ENCODE measurements at regions not wholly inside any gene's neighbourhood (a gene's known extent, or its start where the extent isn't known, plus 50 kb on each side); places are given as distances from the start of the nearest gene placed in this dataset.

DNA sequence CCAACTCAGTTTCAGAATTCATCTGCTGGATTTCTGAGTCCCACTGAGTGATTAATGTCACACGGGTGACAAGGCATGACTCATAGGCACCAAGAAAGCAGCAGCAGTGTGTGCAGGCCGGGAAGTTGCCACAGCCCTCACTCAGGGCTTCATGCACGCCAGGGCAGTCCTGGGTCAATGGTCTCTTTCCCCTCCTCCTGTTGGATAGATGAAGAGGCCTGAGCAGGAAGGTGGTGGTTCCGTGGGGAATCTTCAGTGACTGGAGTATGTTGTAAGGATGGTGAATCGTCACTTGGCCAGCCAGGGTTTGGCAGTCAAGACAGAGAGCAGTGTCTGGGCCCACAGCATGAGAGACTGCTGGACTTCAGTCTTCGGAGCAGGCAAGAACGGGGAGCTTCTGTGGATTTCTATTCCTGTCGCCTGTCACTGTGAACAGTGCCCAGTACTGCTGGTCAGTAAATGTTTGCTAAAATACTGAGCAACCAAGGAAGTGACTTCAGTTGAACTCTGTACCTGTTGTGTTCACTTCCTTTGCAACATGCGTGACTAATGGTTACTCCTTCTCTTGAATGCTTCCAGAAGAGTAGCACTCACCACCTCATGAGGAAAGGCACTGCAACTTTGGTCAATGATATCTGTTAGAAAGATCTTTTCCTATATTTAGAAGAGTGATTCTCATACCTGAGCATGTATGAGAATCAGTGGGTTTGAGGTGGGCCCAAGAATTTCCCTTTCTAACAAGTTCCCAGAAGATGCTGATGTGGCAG, 62.0 kb upstream of the CD93 start (continued):
- TF ChIP-seq SPI1 (IDR thresholded peaks at IDR 0.05; ENCODE audit: borderline replicate concordance, insufficient read depth, low read depth, low read length) (no peak), CHD1 (IDR thresholded peaks at IDR 0.05; ENCODE audit: low read depth, low read length) (no peak), TAF1 (IDR thresholded peaks at IDR 0.05; ENCODE audit: borderline replicate concordance, low read depth, low read length) (no peak), SUZ12 (IDR thresholded peaks at IDR 0.05; ENCODE audit: unreplicated experiment) (no peak)
- TF ChIP-seq, protein P1, sequence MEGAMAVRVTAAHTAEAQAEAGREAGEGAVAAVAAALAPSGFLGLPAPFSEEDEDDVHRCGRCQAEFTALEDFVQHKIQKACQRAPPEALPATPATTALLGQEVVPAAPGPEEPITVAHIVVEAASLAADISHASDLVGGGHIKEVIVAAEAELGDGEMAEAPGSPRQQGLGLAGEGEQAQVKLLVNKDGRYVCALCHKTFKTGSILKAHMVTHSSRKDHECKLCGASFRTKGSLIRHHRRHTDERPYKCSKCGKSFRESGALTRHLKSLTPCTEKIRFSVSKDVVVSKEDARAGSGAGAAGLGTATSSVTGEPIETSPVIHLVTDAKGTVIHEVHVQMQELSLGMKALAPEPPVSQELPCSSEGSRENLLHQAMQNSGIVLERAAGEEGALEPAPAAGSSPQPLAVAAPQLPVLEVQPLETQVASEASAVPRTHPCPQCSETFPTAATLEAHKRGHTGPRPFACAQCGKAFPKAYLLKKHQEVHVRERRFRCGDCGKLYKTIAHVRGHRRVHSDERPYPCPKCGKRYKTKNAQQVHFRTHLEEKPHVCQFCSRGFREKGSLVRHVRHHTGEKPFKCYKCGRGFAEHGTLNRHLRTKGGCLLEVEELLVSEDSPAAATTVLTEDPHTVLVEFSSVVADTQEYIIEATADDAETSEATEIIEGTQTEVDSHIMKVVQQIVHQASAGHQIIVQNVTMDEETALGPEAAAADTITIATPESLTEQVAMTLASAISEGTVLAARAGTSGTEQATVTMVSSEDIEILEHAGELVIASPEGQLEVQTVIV (IDR thresholded peaks at IDR 0.05; ENCODE audit: borderline replicate concordance, partially characterized antibody), result no peak

DNA sequence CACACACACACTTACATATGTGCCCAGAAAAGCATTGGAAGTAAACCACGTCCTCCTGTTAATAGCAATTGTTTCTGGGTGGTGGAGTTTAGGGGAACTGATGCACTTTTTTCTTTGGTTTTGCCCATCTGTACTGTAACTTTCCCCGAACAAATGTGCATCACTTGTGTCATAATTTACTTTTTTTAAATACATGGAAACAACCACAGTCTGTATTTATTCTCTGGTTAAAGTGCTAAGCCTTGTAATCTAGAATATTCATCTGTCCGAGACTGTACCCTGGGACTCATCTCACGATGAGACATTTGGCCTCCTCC, 61.5 kb upstream of the CD93 start:
- H3K9ac ChIP-seq (ENCODE audit: control insufficient read depth, insufficient read depth, low read length), result no peak overlapping the region
- no peaks in the 10 kb centered on the region for H3K27me3 ChIP-seq (replicated peaks in 1 of 2; ENCODE audit: control insufficient read depth in 2 of 2, insufficient read depth in 2 of 2, low read length in 1 of 2)
- peaks cover 35% of the 10 kb centered on the region for H3K4me1 ChIP-seq (ENCODE audit: control insufficient read depth, insufficient read depth, low read length)
- POLR2A ChIA-PET, result interaction anchor here (0.8 to 1.4 kb wide), 5 partner anchors 29 to 61 kb away, joined by 3 to 4 read pairs (median 3); partner anchors contain the start of gene CD93
- FAIRE-seq (no peak), DNase-seq (ENCODE audit: low read depth, low spot score) (no peak), ATAC-seq (no peak)
- no peaks in the 10 kb centered on the region for H3K36me3 ChIP-seq (ENCODE audit: control insufficient read depth in 2 of 2, insufficient read depth in 2 of 2, low read length in 1 of 2)
- 0 out of 2 replicates have a peak overlapping the region, but pooled peaks have one; percentile 34 for H3K4me2 ChIP-seq (ENCODE audit: control insufficient read depth, insufficient read depth)
- H3K9me3 ChIP-seq (replicated peaks; ENCODE audit: control insufficient read depth, insufficient read depth, low read length), result no peaks in the 10 kb centered on the region
- CTCF ChIA-PET, result interaction anchor here (1.2 to 1.5 kb wide), 3 partner anchors 29 to 54 kb away, joined by 4 to 5 read pairs (median 5); no protein-coding TSS in a partner anchor
- SMC1A ChIA-PET (ENCODE audit: uncharacterized antibody, unreplicated experiment), result interaction anchor here (1.0 to 7.1 kb wide), 9 partner anchors 13 to 90 kb away, joined by 3 to 58 read pairs (median 7); no protein-coding TSS in a partner anchor
- 0% methylated on average over 4 of the region's 4 CpGs for WGBS (ENCODE audit: insufficient coverage, insufficient replicate concordance, low lambda C conversion rate, missing lambda C conversion rate)
- RAD21 ChIA-PET (ENCODE audit: unreplicated experiment), result interaction anchor here (0.7 to 2.7 kb wide), 7 partner anchors 12 to 46 kb away, joined by 3 to 11 read pairs (median 4); no protein-coding TSS in a partner anchor
- no peak overlapping the region for H3K4me3 ChIP-seq
- intact Hi-C loops (cut with micrococcal nuclease; ENCODE audit: unreplicated experiment) (no loop called here), in situ Hi-C loops (cut with MboI) (no loop called here)
- H3K79me2 ChIP-seq (ENCODE audit: control insufficient read depth, insufficient read depth, low read length), result no peaks in the 10 kb centered on the region
- peak overlapping the region; percentile 50 for H3K27ac ChIP-seq (ENCODE audit: control insufficient read depth, insufficient read depth)
- H2AFZ ChIP-seq (ENCODE audit: control insufficient read depth, low read depth, low read length), result no peak overlapping the region; the same call in 1 of the 2 replicates
- no peaks in the 10 kb centered on the region for H4K20me1 ChIP-seq (ENCODE audit: control insufficient read depth, insufficient read depth)
- no TSS peak for BruUV-seq (replicated peaks)
- no peak for TF ChIP-seq ATF7 (IDR thresholded peaks at IDR 0.05; ENCODE audit: low read depth)
- TF ChIP-seq IKZF2 (IDR thresholded peaks at IDR 0.05), result 0 out of 4 replicates have a peak, but pooled peaks of 1 of the 2 experiments have one; percentile 18
- no peak for TF ChIP-seq IRF4 (IDR thresholded peaks at IDR 0.05; ENCODE audit: low read depth, low read length)
- 0 out of 2 replicates have a peak, but pooled peaks have one; percentile 24 for TF ChIP-seq MEF2A (IDR thresholded peaks at IDR 0.05; ENCODE audit: insufficient read depth, low read depth, low read length)
- 0 out of 2 replicates have a peak, but pooled peaks have one; percentile 12 for TF ChIP-seq SMARCA5 (IDR thresholded peaks at IDR 0.05)
- TF ChIP-seq STAT1 (conservative IDR thresholded peaks at IDR 0.05), result no peak
- TF ChIP-seq, protein P2, sequence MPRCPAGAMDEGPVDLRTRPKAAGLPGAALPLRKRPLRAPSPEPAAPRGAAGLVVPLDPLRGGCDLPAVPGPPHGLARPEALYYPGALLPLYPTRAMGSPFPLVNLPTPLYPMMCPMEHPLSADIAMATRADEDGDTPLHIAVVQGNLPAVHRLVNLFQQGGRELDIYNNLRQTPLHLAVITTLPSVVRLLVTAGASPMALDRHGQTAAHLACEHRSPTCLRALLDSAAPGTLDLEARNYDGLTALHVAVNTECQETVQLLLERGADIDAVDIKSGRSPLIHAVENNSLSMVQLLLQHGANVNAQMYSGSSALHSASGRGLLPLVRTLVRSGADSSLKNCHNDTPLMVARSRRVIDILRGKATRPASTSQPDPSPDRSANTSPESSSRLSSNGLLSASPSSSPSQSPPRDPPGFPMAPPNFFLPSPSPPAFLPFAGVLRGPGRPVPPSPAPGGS (IDR thresholded peaks at IDR 0.05; ENCODE audit: borderline replicate concordance, insufficient read depth, low read depth, low read length, poor library complexity, severe bottlenecking), result no peak
- TF ChIP-seq, protein P3, sequence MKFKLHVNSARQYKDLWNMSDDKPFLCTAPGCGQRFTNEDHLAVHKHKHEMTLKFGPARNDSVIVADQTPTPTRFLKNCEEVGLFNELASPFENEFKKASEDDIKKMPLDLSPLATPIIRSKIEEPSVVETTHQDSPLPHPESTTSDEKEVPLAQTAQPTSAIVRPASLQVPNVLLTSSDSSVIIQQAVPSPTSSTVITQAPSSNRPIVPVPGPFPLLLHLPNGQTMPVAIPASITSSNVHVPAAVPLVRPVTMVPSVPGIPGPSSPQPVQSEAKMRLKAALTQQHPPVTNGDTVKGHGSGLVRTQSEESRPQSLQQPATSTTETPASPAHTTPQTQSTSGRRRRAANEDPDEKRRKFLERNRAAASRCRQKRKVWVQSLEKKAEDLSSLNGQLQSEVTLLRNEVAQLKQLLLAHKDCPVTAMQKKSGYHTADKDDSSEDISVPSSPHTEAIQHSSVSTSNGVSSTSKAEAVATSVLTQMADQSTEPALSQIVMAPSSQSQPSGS (IDR thresholded peaks at IDR 0.05; ENCODE audit: low read length), result no peak
- TF ChIP-seq RAD51 (IDR thresholded peaks at IDR 0.05), result no peak
- TF ChIP-seq CBX3 (IDR thresholded peaks at IDR 0.05; ENCODE audit: borderline replicate concordance, low read depth), result no peak
- TF ChIP-seq YBX1 (IDR thresholded peaks at IDR 0.05), result no peak
- no peak for TF ChIP-seq MTA2 (IDR thresholded peaks at IDR 0.05; ENCODE audit: low read depth)

All from GM12878 (cell line).